ENCODE measurements at regions not wholly inside any gene's neighbourhood (a gene's known extent, or its start where the extent isn't known, plus 50 kb on each side); places are given as distances from the start of the nearest gene placed in this dataset.

DNA sequence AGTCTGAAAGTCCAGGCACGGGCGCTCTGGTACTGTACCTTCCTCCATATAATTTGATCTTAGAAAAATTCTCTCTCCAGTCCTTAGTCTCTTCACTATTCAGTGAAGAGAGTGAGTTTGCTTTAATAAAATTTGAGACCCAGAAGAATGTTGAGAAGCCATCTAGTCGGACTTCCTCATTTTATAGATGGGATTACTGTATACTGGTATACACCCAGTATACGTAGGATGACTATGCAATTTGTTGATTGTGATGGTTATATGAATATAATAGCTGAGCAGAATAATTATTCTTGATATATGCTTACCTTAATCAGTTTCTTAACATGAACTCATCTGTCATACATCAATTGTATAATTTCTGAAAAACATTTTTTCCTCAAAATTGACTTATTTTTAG lies 328.0 kb upstream of the B3GALT2 start:
- TF ChIP-seq, protein P1, sequence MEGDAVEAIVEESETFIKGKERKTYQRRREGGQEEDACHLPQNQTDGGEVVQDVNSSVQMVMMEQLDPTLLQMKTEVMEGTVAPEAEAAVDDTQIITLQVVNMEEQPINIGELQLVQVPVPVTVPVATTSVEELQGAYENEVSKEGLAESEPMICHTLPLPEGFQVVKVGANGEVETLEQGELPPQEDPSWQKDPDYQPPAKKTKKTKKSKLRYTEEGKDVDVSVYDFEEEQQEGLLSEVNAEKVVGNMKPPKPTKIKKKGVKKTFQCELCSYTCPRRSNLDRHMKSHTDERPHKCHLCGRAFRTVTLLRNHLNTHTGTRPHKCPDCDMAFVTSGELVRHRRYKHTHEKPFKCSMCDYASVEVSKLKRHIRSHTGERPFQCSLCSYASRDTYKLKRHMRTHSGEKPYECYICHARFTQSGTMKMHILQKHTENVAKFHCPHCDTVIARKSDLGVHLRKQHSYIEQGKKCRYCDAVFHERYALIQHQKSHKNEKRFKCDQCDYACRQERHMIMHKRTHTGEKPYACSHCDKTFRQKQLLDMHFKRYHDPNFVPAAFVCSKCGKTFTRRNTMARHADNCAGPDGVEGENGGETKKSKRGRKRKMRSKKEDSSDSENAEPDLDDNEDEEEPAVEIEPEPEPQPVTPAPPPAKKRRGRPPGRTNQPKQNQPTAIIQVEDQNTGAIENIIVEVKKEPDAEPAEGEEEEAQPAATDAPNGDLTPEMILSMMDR (IDR thresholded peaks at IDR 0.05; ENCODE audit: extremely low read depth in 1 of 2, insufficient read depth in 1 of 2, low read depth in 1 of 2, low read length in 2 of 2) = no peak
- no peak for TF ChIP-seq EZH2 (IDR thresholded peaks at IDR 0.05; ENCODE audit: borderline replicate concordance, low read depth, low read length, severe bottlenecking)
- no peak for TF ChIP-seq GATA2 (IDR thresholded peaks at IDR 0.05; ENCODE audit: insufficient read depth, insufficient read length, low read depth, low read length)
